HEK293 (cell line): ENCODE measurements at regions not wholly inside any gene's neighbourhood (a gene's known extent, or its start where the extent isn't known, plus 50 kb on each side); places are given as distances from the start of the nearest gene placed in this dataset.

Source experiments
- CTCF ChIA-PET: fragments of 350-600 bp; formaldehyde crosslinking; extraction: SDS; loops from one replicate; lab custom pipeline; 2021; ENCODE audit warnings: antibody characterized with exemption; lab: Yijun Ruan, JAX
- POLR2A ChIA-PET: fragments of 300-600 bp; formaldehyde crosslinking; extraction: SDS; loops from one replicate; lab custom pipeline; 2020; ENCODE audit warnings: antibody characterized with exemption, inconsistent platforms; lab: Yijun Ruan, JAX
- H3K27ac ChIP-seq: fragments of 200-500 bp; sonication (Bioruptor generic); 2 replicates; pipeline ENCODE4 v1.5.1; 2014; ENCODE audit warnings: low read depth, low read length, control low read depth, inconsistent platforms; ENCODE audit errors: extremely low read depth
- H3K36me3 ChIP-seq, 2 experiments: fragments of 200-500 bp in 1 of 2; sonication (Bioruptor generic) in 1 of 2; 1 replicate in 1 of 2; 2 replicates in 1 of 2; pipeline ENCODE4 v1.5.1; 2014 to 2017; ENCODE audit warnings: inconsistent platforms in 2 of 2, low read length in 2 of 2; ENCODE audit not compliant: control insufficient read depth in 2 of 2, insufficient read depth in 1 of 2
- H3K4me1 ChIP-seq: fragments of 200-500 bp; sonication (Bioruptor generic); 2 replicates; pipeline ENCODE4 v1.5.1; 2014; ENCODE audit warnings: mild to moderate bottlenecking, low read length, inconsistent platforms; ENCODE audit not compliant: control insufficient read depth, insufficient read depth
- H3K4me3 ChIP-seq: 2 replicates; pipeline ENCODE4 v1.5.1; 2011; ENCODE audit warnings: low read depth, mild to moderate bottlenecking, control low read depth, low read length, moderate library complexity
- H3K9me3 ChIP-seq: fragments of 200-500 bp; sonication (Bioruptor generic); 2 replicates; pipeline ENCODE4 v1.5.1; 2014; ENCODE audit warnings: low read depth, low read length, inconsistent platforms; ENCODE audit not compliant: control insufficient read depth, insufficient read depth
- GLI2 ChIP-seq: fragments of 450-650 bp; formaldehyde crosslinking; IDR thresholded peaks from 2 replicates; pipeline ENCODE4; 2017; ENCODE audit warnings: missing biosample characterization, missing genetic modification characterization, low read depth, borderline replicate concordance
- HOXC10 ChIP-seq: sonication (generic); formaldehyde crosslinking; IDR thresholded peaks from 2 replicates; pipeline ENCODE4 v1.8.1; 2023; ENCODE audit warnings: mild to moderate bottlenecking, missing genetic modification reagents
- KLF7 ChIP-seq: fragments of 450-650 bp; formaldehyde crosslinking; IDR thresholded peaks from 2 replicates; pipeline ENCODE4 v1.5.1; 2016; ENCODE audit warnings: missing biosample characterization, missing genetic modification characterization, borderline replicate concordance
- OVOL3 ChIP-seq: fragments of 450-650 bp; formaldehyde crosslinking; IDR thresholded peaks from 2 replicates; pipeline ENCODE4 v1.5.1; 2016; ENCODE audit warnings: missing biosample characterization, missing genetic modification characterization
- SP3 ChIP-seq: fragments of 450-650 bp; formaldehyde crosslinking; IDR thresholded peaks from 2 replicates; pipeline ENCODE4 v1.5.1; 2016; ENCODE audit warnings: missing biosample characterization, missing genetic modification characterization
- TRIM28 ChIP-seq: IDR thresholded peaks from 2 replicates; pipeline ENCODE4 v1.6.1; 2011; ENCODE audit warnings: low read length, control low read depth, borderline replicate concordance
- ZFHX2 ChIP-seq: fragments of 450-650 bp; formaldehyde crosslinking; conservative IDR thresholded peaks from 2 replicates; pipeline ENCODE4 v1.5.1; 2016; ENCODE audit warnings: missing biosample characterization, missing genetic modification characterization
- ZFP37 ChIP-seq: fragments of 450-650 bp; formaldehyde crosslinking; IDR thresholded peaks from 2 replicates; pipeline ENCODE4 v1.5.1; 2016; ENCODE audit warnings: missing biosample characterization, missing genetic modification characterization
- ZNF112 ChIP-seq: fragments of 450-650 bp; formaldehyde crosslinking; IDR thresholded peaks from 2 replicates; pipeline ENCODE4 v1.5.0; 2017; ENCODE audit warnings: missing biosample characterization, missing genetic modification characterization
- ZNF146 ChIP-seq: fragments of 450-650 bp; formaldehyde crosslinking; IDR thresholded peaks from 2 replicates; pipeline ENCODE4 v1.5.1; 2016; ENCODE audit warnings: missing biosample characterization, missing genetic modification characterization
- ZNF157 ChIP-seq: fragments of 450-650 bp; formaldehyde crosslinking; IDR thresholded peaks from 2 replicates; pipeline ENCODE4 v1.5.1; 2016; ENCODE audit warnings: missing biosample characterization, missing genetic modification characterization
- ZNF169 ChIP-seq: fragments of 450-650 bp; formaldehyde crosslinking; IDR thresholded peaks from 2 replicates; pipeline ENCODE4 v1.5.1; 2016; ENCODE audit warnings: missing biosample characterization, missing genetic modification characterization
- ZNF266 ChIP-seq: fragments of 450-650 bp; formaldehyde crosslinking; IDR thresholded peaks from 2 replicates; pipeline ENCODE4 v1.5.1; 2016; ENCODE audit warnings: missing biosample characterization, missing genetic modification characterization, low read depth
- ZNF335 ChIP-seq: fragments of 450-650 bp; formaldehyde crosslinking; conservative IDR thresholded peaks from 2 replicates; pipeline ENCODE4 v1.5.1; 2016; ENCODE audit warnings: missing biosample characterization, missing genetic modification characterization
- ZNF394 ChIP-seq: fragments of 450-650 bp; formaldehyde crosslinking; IDR thresholded peaks from 2 replicates; pipeline ENCODE4 v1.5.1; 2016; ENCODE audit warnings: missing biosample characterization, missing genetic modification characterization, mild to moderate bottlenecking, moderate library complexity, borderline replicate concordance
- ZNF404 ChIP-seq: fragments of 450-650 bp; formaldehyde crosslinking; IDR thresholded peaks from 2 replicates; pipeline ENCODE4 v1.5.1; 2017; ENCODE audit warnings: missing biosample characterization, missing genetic modification characterization
- ZNF558 ChIP-seq: fragments of 450-650 bp; formaldehyde crosslinking; IDR thresholded peaks from 2 replicates; pipeline ENCODE4 v1.5.1; 2016; ENCODE audit warnings: missing biosample characterization, missing genetic modification characterization
- ZNF571 ChIP-seq: fragments of 450-650 bp; formaldehyde crosslinking; IDR thresholded peaks from 2 replicates; pipeline ENCODE4 v1.5.0; 2017; ENCODE audit warnings: missing biosample characterization, missing genetic modification characterization
- ZNF621 ChIP-seq: fragments of 450-650 bp; formaldehyde crosslinking; IDR thresholded peaks from 2 replicates; pipeline ENCODE4 v1.5.1; 2017; ENCODE audit warnings: missing biosample characterization, missing genetic modification characterization
- ZNF626 ChIP-seq: fragments of 450-650 bp; sonication (Bioruptor Pico); formaldehyde crosslinking; IDR thresholded peaks from 2 replicates; pipeline ENCODE4 v1.5.1; 2018; ENCODE audit warnings: missing biosample characterization, missing genetic modification characterization, inconsistent platforms
- ZNF658 ChIP-seq: fragments of 450-650 bp; formaldehyde crosslinking; IDR thresholded peaks from 2 replicates; pipeline ENCODE4; 2016; ENCODE audit warnings: missing biosample characterization, missing genetic modification characterization
- ZNF707 ChIP-seq: fragments of 450-650 bp; formaldehyde crosslinking; IDR thresholded peaks from 2 replicates; pipeline ENCODE4 v1.5.1; 2016; ENCODE audit warnings: missing biosample characterization, missing genetic modification characterization
- ZNF747 ChIP-seq: fragments of 450-650 bp; formaldehyde crosslinking; IDR thresholded peaks from 2 replicates; pipeline ENCODE4 v1.5.1; 2016; ENCODE audit warnings: missing biosample characterization, missing genetic modification characterization
- ZNF776 ChIP-seq: fragments of 450-650 bp; formaldehyde crosslinking; IDR thresholded peaks from 2 replicates; pipeline ENCODE4 v1.5.0; 2017; ENCODE audit warnings: missing biosample characterization, missing genetic modification characterization, borderline replicate concordance
- ZSCAN23 ChIP-seq: fragments of 450-650 bp; formaldehyde crosslinking; IDR thresholded peaks from 2 replicates; pipeline ENCODE4 v1.5.1; 2016; ENCODE audit warnings: missing biosample characterization, missing genetic modification characterization
- TF ChIP-seq, protein P1 (sequence below): fragments of 450-650 bp; formaldehyde crosslinking; IDR thresholded peaks from 2 replicates; pipeline ENCODE4 v1.5.1; 2016; ENCODE audit warnings: missing biosample characterization, missing genetic modification characterization, low read depth
- TF ChIP-seq, protein P2 (sequence below): fragments of 450-650 bp; formaldehyde crosslinking; conservative IDR thresholded peaks from 2 replicates; pipeline ENCODE4 v1.5.1; 2016; ENCODE audit warnings: low read depth, missing biosample characterization, missing genetic modification characterization

DNA sequence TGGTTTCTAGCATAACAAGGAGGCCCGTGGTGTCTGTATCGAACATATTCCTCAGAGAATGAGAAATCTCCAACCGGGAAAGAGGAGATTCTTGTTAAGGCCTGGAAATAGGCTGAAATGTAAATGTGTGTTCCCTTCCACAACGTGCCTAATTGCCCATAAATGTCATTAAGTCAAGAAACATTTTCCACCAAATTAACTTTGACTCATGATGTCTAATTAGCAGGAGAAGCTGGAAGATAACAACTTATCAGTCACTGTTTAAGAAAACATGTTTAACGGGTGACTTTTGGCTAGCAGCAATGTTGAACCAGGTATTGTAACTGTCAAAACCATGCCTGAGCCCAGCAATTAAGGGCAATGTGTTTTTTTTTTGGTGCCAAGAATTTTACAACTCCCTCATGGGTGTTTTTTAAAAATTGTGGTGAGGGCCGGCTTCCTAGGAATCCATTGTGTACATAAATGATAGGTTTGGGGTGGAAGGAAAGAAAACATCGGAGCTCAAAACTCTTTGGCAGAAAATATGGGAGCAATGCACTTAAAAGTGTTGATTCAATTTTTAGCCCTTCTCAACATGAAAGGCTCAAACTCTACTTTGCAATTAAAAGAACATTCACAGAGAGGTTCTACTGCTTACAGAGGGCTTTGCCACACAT is 67.0 kb downstream of the OLIG1 start (continued):
- peak; percentile 96 for TF ChIP-seq GLI2 (tag by site-specific recombination)
- peak; percentile 99 for TF ChIP-seq OVOL3 (tag by site-specific recombination)
- TF ChIP-seq ZNF266 (tag by site-specific recombination) = no peak
- no peak for TF ChIP-seq ZNF747 (tag by site-specific recombination)
- TF ChIP-seq ZNF571 (tag by site-specific recombination) = no peak
- TF ChIP-seq ZFHX2 (tag by site-specific recombination) = no peak
- no peak for TF ChIP-seq ZFP37
- TF ChIP-seq ZNF558 (tag by site-specific recombination) = no peak
- no peak for TF ChIP-seq HOXC10 (CRISPR knock-in tag)
- TF ChIP-seq ZNF335 (tag by site-specific recombination) = no peak
- TF ChIP-seq, protein P1, sequence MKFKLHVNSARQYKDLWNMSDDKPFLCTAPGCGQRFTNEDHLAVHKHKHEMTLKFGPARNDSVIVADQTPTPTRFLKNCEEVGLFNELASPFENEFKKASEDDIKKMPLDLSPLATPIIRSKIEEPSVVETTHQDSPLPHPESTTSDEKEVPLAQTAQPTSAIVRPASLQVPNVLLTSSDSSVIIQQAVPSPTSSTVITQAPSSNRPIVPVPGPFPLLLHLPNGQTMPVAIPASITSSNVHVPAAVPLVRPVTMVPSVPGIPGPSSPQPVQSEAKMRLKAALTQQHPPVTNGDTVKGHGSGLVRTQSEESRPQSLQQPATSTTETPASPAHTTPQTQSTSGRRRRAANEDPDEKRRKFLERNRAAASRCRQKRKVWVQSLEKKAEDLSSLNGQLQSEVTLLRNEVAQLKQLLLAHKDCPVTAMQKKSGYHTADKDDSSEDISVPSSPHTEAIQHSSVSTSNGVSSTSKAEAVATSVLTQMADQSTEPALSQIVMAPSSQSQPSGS (tag by site-specific recombination) = no peak
- TF ChIP-seq ZNF169 (tag by site-specific recombination) = no peak
- no peak for TF ChIP-seq ZNF157 (tag by site-specific recombination)
- TF ChIP-seq KLF7 (tag by site-specific recombination) = peak; percentile 34; the same call in 1 of the 2 replicates
- TF ChIP-seq ZNF776 (tag by site-specific recombination) = no peak
- TF ChIP-seq ZSCAN23 (tag by site-specific recombination) = peak; percentile 97

DNA sequence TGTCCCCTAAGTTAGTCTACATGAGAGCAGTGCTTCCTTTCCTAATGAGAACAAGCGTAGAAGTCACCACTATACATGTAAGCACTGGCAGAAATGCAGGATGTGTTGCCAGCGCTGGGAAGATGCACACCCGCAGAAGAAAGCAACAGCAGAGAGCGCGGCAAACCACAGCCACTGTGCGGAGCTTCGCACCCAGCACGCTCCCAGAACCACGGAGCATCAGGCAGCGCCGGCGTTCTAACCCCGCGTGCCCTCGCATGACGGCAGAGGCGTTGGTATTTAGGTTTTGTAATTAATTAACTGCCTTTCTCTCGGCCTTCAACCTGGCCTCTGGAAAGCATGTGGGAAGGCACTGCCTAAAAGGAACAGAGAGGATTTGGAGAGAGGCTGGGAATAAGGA is 69.1 kb downstream of the OLIG1 start:
- Histone ChIP-seq H3K4me3 (no peak overlapping the region), H3K27ac (no peak overlapping the region), H3K9me3 (no peaks in the 10 kb centered on the region), H3K36me3 (no peaks in the 10 kb centered on the region), H3K4me1 (peaks cover 10% of the 10 kb centered on the region)
- TF ChIP-seq ZNF658 (no peak), ZNF146 (no peak), ZNF394 (tag by site-specific recombination) (no peak), ZNF707 (tag by site-specific recombination) (no peak), ZNF626 (tag by site-specific recombination) (no peak), ZNF112 (no peak), ZNF404 (tag by site-specific recombination) (no peak), SP3 (tag by site-specific recombination) (no peak), TRIM28 (no peak), ZNF621 (tag by site-specific recombination) (no peak)
- TF ChIP-seq, protein P2, sequence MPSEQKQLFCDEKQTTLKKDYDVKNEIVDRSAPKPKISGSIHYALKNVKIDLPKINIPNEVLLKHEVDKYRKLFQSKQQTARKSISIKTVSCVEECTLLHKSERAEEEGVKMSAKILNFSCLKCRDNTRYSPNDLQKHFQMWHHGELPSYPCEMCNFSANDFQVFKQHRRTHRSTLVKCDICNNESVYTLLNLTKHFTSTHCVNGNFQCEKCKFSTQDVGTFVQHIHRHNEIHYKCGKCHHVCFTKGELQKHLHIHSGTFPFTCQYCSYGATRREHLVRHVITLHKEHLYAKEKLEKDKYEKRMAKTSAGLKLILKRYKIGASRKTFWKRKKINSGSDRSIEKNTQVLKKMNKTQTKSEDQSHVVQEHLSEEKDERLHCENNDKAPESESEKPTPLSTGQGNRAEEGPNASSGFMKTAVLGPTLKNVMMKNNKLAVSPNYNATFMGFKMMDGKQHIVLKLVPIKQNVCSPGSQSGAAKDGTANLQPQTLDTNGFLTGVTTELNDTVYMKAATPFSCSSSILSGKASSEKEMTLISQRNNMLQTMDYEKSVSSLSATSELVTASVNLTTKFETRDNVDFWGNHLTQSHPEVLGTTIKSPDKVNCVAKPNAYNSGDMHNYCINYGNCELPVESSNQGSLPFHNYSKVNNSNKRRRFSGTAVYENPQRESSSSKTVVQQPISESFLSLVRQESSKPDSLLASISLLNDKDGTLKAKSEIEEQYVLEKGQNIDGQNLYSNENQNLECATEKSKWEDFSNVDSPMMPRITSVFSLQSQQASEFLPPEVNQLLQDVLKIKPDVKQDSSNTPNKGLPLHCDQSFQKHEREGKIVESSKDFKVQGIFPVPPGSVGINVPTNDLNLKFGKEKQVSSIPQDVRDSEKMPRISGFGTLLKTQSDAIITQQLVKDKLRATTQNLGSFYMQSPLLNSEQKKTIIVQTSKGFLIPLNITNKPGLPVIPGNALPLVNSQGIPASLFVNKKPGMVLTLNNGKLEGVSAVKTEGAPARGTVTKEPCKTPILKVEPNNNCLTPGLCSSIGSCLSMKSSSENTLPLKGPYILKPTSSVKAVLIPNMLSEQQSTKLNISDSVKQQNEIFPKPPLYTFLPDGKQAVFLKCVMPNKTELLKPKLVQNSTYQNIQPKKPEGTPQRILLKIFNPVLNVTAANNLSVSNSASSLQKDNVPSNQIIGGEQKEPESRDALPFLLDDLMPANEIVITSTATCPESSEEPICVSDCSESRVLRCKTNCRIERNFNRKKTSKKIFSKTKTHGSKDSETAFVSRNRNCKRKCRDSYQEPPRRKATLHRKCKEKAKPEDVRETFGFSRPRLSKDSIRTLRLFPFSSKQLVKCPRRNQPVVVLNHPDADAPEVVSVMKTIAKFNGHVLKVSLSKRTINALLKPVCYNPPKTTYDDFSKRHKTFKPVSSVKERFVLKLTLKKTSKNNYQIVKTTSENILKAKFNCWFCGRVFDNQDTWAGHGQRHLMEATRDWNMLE = no peak
- POLR2A ChIA-PET = no interaction called here
- CTCF ChIA-PET = no interaction called here
